GM12878 (cell line): ENCODE measurements at regions not wholly inside any gene's neighbourhood (a gene's known extent, or its start where the extent isn't known, plus 50 kb on each side); places are given as distances from the start of the nearest gene placed in this dataset.

ENCODE experiments used
- ATAC-seq: fragments of 200-7000 bp; cut with Tn5 transposase; 3 replicates; pipeline ENCODE4 v1.9.1; 2020; ENCODE audit warnings: mild to moderate bottlenecking, moderate library complexity
- BruUV-seq: library from RNA; stranded (reverse); fragments of 400-500 nt; replicated peaks from 2 replicates; lab custom pipeline; 2021; lab: Mats Ljungman, UMichigan
- CTCF ChIA-PET: fragments of 300-600 bp; sonication (Branson Sonifier 250); formaldehyde crosslinking; extraction: SDS; loops from one replicate; lab custom pipeline; 2021; ENCODE audit warnings: inconsistent platforms; lab: Yijun Ruan, JAX
- POLR2A ChIA-PET: fragments of 350-600 bp; formaldehyde crosslinking; extraction: SDS; loops from one replicate; lab custom pipeline; 2021; ENCODE audit warnings: inconsistent platforms; lab: Charles Lee
- RAD21 ChIA-PET: fragments of 300-600 bp; sonication (Branson Sonifier 250); formaldehyde crosslinking; loops from one replicate; lab custom pipeline; 2023; ENCODE audit warnings: antibody characterized with exemption; ENCODE audit not compliant: unreplicated experiment; lab: Charles Lee
- SMC1A ChIA-PET: fragments of 300-600 bp; sonication (Branson Sonifier 250); formaldehyde crosslinking; loops from one replicate; lab custom pipeline; 2023; ENCODE audit not compliant: unreplicated experiment, uncharacterized antibody; lab: Charles Lee
- DNase-seq: peaks from one replicate; pipeline ENCODE4 v3.0.0-alpha.2; 2011; ENCODE audit warnings: low read depth, low spot score
- FAIRE-seq: peaks from 3 replicates; lab custom pipeline; 2011; peaks lifted over from hg19 to GRCh38; lab: Jason Lieb, UNC
- H2AFZ ChIP-seq: 2 replicates; pipeline ENCODE4 v1.6.0; 2011; ENCODE audit warnings: low read depth, low read length, control low read depth; ENCODE audit not compliant: control insufficient read depth
- H3K27ac ChIP-seq: 2 replicates; pipeline ENCODE4 v1.5.1; 2011; ENCODE audit warnings: control low read depth; ENCODE audit not compliant: control insufficient read depth, insufficient read depth
- H3K27me3 ChIP-seq, 2 experiments: replicated peaks in 1 of 2; 2 replicates each; pipeline versions ENCODE4 v1.6.0 to v1.6.1; 2011; ENCODE audit warnings: low read length in 1 of 2; ENCODE audit not compliant: control insufficient read depth in 2 of 2, insufficient read depth in 2 of 2
- H3K36me3 ChIP-seq, 2 experiments: 2 replicates each; pipeline ENCODE4 v1.5.1; 2011; ENCODE audit warnings: low read length in 1 of 2; ENCODE audit not compliant: control insufficient read depth in 2 of 2, insufficient read depth in 2 of 2
- H3K4me1 ChIP-seq: 2 replicates; pipeline ENCODE4 v1.6.1; 2011; ENCODE audit warnings: mild to moderate bottlenecking, low read length, moderate library complexity, mixed read lengths; ENCODE audit not compliant: control insufficient read depth, insufficient read depth
- H3K4me2 ChIP-seq: 2 replicates; pipeline ENCODE4 v1.6.0; 2011; ENCODE audit warnings: control low read depth; ENCODE audit not compliant: control insufficient read depth, insufficient read depth
- H3K4me3 ChIP-seq: fragments of 200-600 bp; sonication (generic); 2 replicates; pipeline ENCODE4 v1.5.1; 2016
- H3K79me2 ChIP-seq: 2 replicates; pipeline ENCODE4 v1.6.0; 2011; ENCODE audit warnings: low read length; ENCODE audit not compliant: control insufficient read depth, insufficient read depth
- H3K9ac ChIP-seq: 2 replicates; pipeline ENCODE4 v1.8.0; 2011; ENCODE audit warnings: low read length, control low read depth, mixed read lengths; ENCODE audit not compliant: control insufficient read depth, insufficient read depth
- H3K9me3 ChIP-seq: replicated peaks from 3 replicates; pipeline ENCODE4 v1.5.1; 2011; ENCODE audit warnings: mild to moderate bottlenecking, low read length; ENCODE audit not compliant: control insufficient read depth, insufficient read depth
- H4K20me1 ChIP-seq: 2 replicates; pipeline ENCODE4 v1.6.0; 2011; ENCODE audit not compliant: control insufficient read depth, insufficient read depth
- ASH2L ChIP-seq: fragments of 300-600, 200-600 bp; sonication (generic); IDR thresholded peaks from 2 replicates; pipeline ENCODE4 v1.6.1; 2017; ENCODE audit warnings: low read depth, mild to moderate bottlenecking, borderline replicate concordance
- BACH1 ChIP-seq: fragments of 450-650 bp; IDR thresholded peaks from 2 replicates; pipeline ENCODE4 v1.6.1; 2017; ENCODE audit warnings: mild to moderate bottlenecking, borderline replicate concordance
- CHD2 ChIP-seq: IDR thresholded peaks from 2 replicates; pipeline ENCODE4 v1.6.1; 2011; ENCODE audit warnings: low read depth, low read length, improper control_type of control experiment, borderline replicate concordance
- CHD4 ChIP-seq: fragments of 200-600 bp; sonication (generic); IDR thresholded peaks from 2 replicates; pipeline ENCODE4 v1.6.1; 2016; ENCODE audit warnings: mild to moderate bottlenecking
- IKZF2 ChIP-seq, 2 experiments: fragments of 450-650 bp; IDR thresholded peaks; 2 replicates each; pipeline ENCODE4 v1.6.1; 2017; ENCODE audit warnings: mild to moderate bottlenecking in 2 of 2, moderate library complexity in 2 of 2
- RCOR1 ChIP-seq: conservative IDR thresholded peaks from 2 replicates; pipeline ENCODE4 v1.6.1; 2012; ENCODE audit warnings: low read depth, low read length, improper control_type of control experiment
- ZNF207 ChIP-seq: fragments of 450-650 bp; IDR thresholded peaks from 2 replicates; pipeline ENCODE4 v1.6.1; 2014; ENCODE audit warnings: antibody characterized with exemption, mild to moderate bottlenecking, borderline replicate concordance
- ZNF217 ChIP-seq: fragments of 450-650 bp; IDR thresholded peaks from 2 replicates; pipeline ENCODE4 v1.6.1; 2017; ENCODE audit warnings: antibody characterized with exemption, mild to moderate bottlenecking
- WGBS: methylation state at CpG from one replicate; pipeline ENCODE4 v1.1.6; 2016; ENCODE audit warnings: low lambda C conversion rate; ENCODE audit not compliant: insufficient replicate concordance, insufficient coverage; ENCODE audit errors: missing lambda C conversion rate; 5-methylcytosine and 5-hydroxymethylcytosine counted together
- in situ Hi-C: fragments of 300-500 bp; cut with MboI; formaldehyde crosslinking; loops from 9 replicates; pipeline ENCODE4 v1.14.3; 2018; ENCODE audit warnings: mixed read lengths
- intact Hi-C: fragments of 100-400 bp; cut with micrococcal nuclease; formaldehyde crosslinking; loops from one replicate; pipeline ENCODE4 v1.14.2; 2022; ENCODE audit not compliant: unreplicated experiment
- TF ChIP-seq, protein P1 (sequence below): fragments of 450-650 bp; IDR thresholded peaks from 2 replicates; pipeline ENCODE4 v1.6.1; 2014; ENCODE audit warnings: mild to moderate bottlenecking

DNA sequence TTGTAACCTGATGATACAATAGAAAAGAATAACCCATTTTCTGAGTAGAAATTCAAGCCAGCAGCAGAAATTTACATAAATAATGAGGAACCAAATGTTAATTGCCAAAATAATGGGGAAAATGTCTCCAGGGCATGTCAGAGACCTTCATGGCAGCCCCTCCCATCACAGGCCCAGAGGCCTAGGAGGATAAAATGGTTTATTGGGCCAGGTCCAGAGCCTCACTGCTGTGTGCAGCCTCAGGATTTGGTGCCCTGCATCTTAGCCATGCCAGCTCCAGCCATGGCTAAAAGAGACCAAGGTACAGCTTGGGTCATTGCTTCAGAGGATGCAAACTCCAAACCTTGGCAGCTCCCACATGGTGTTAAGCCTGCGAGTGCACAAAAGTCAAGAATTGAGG lies 352.1 kb upstream of the MEIS2 start:
- ChIA-PET CTCF (no interaction called here), SMC1A (no interaction called here), RAD21 (no interaction called here), POLR2A (no interaction called here)
- Histone ChIP-seq H3K27me3 (no peaks in the 10 kb centered on the region), H4K20me1 (no peaks in the 10 kb centered on the region), H3K4me3 (no peak overlapping the region), H3K79me2 (no peaks in the 10 kb centered on the region), H3K36me3 (no peaks in the 10 kb centered on the region), H3K4me1 (no peaks in the 10 kb centered on the region), H3K9ac (no peak overlapping the region), H2AFZ (no peak overlapping the region), H3K27ac (no peak overlapping the region), H3K9me3 (no peaks in the 10 kb centered on the region; the same call in 2 of the 3 replicates), H3K4me2 (no peak overlapping the region)
- BruUV-seq = no TSS peak
- in situ Hi-C loops (no loop called here), intact Hi-C loops (no loop called here)
- no peak for DNase-seq
- FAIRE-seq = no peak
- ATAC-seq = no peak
- WGBS = 13% methylated on average over 1 of the region's 1 CpG
- TF ChIP-seq IKZF2 (IDR thresholded peaks at IDR 0.05) (no peak), ASH2L (no peak), CHD4 (no peak)

GRCh38 chr15:37480482-37480881 lies 380.1 kb upstream of the MEIS2 start:
- Histone ChIP-seq H3K79me2 (no peaks in the 10 kb centered on the region), H3K27me3 (no peaks in the 10 kb centered on the region), H3K4me3 (no peak overlapping the region), H3K4me2 (no peak overlapping the region), H2AFZ (no peak overlapping the region), H4K20me1 (no peaks in the 10 kb centered on the region), H3K4me1 (no peaks in the 10 kb centered on the region), H3K9me3 (no peaks in the 10 kb centered on the region), H3K36me3 (no peaks in the 10 kb centered on the region), H3K9ac (no peak overlapping the region), H3K27ac (no peak overlapping the region)
- BruUV-seq = no TSS peak
- ChIA-PET POLR2A (no interaction called here), CTCF (interaction anchor here (0.7 kb wide), 1 partner anchor 56 kb away, joined by 3 read pairs; no protein-coding TSS in a partner anchor), SMC1A (interaction anchor here (0.9 kb wide), 1 partner anchor 122 kb away, joined by 3 read pairs; no protein-coding TSS in a partner anchor), RAD21 (no interaction called here)
- TF ChIP-seq ZNF207 = no peak
- no peak for TF ChIP-seq CHD2
- no peak for TF ChIP-seq RCOR1
- no peak for TF ChIP-seq ZNF217
- TF ChIP-seq, protein P1, sequence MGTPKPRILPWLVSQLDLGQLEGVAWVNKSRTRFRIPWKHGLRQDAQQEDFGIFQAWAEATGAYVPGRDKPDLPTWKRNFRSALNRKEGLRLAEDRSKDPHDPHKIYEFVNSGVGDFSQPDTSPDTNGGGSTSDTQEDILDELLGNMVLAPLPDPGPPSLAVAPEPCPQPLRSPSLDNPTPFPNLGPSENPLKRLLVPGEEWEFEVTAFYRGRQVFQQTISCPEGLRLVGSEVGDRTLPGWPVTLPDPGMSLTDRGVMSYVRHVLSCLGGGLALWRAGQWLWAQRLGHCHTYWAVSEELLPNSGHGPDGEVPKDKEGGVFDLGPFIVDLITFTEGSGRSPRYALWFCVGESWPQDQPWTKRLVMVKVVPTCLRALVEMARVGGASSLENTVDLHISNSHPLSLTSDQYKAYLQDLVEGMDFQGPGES = no peak
- no peak for TF ChIP-seq BACH1
- FAIRE-seq (no peak), ATAC-seq (no peak), DNase-seq (no peak)
- WGBS = 0% methylated on average over 3 of the region's 3 CpGs
- intact Hi-C loops = no loop called here
- in situ Hi-C loops = no loop called here
